ENCODE measurements at regions not wholly inside any gene's neighbourhood (a gene's known extent, or its start where the extent isn't known, plus 50 kb on each side); places are given as distances from the start of the nearest gene placed in this dataset.

DNA sequence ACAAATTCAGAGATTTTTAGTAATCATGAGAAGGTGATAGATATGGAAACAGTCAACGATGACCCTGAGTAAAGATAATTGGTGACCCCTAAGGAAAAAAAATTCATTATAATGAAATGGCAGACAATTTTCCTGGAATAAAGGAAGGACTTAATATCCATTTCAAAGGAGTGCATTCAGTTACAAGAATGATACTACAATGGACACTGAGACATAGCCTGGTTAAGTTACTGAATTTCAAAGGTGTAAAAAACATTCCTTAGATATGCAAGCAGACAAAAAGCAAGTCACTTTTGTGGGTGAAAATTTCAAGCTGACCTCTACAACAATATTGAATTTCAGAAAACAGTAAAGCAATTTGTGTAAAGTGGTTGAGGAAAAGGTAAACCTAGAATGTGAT, 1012.5 kb upstream of the SEMA6A start:
- TF ChIP-seq CTCF (IDR thresholded peaks at IDR 0.05; ENCODE audit: low read length) (no peak), EZH2 (optimal IDR thresholded peaks at IDR 0.05; ENCODE audit: low read depth, low read length) (no peak)
